Activated T-cell treated with anti-CD3 and anti-CD28 coated beads, Interleukin-2, amount 50 U/mL, for 48 hours (primary cell): ENCODE measurements at regions not wholly inside any gene's neighbourhood (a gene's known extent, or its start where the extent isn't known, plus 50 kb on each side); places are given as distances from the start of the nearest gene placed in this dataset.
A peak's percentile ranks its signal among the peaks of the same experiment; 100 is the strongest.

Experiments
- DNase-seq, 2 experiments: peaks; one replicate each; pipeline ENCODE4 v3.0.0-alpha.2; 2020

DNA sequence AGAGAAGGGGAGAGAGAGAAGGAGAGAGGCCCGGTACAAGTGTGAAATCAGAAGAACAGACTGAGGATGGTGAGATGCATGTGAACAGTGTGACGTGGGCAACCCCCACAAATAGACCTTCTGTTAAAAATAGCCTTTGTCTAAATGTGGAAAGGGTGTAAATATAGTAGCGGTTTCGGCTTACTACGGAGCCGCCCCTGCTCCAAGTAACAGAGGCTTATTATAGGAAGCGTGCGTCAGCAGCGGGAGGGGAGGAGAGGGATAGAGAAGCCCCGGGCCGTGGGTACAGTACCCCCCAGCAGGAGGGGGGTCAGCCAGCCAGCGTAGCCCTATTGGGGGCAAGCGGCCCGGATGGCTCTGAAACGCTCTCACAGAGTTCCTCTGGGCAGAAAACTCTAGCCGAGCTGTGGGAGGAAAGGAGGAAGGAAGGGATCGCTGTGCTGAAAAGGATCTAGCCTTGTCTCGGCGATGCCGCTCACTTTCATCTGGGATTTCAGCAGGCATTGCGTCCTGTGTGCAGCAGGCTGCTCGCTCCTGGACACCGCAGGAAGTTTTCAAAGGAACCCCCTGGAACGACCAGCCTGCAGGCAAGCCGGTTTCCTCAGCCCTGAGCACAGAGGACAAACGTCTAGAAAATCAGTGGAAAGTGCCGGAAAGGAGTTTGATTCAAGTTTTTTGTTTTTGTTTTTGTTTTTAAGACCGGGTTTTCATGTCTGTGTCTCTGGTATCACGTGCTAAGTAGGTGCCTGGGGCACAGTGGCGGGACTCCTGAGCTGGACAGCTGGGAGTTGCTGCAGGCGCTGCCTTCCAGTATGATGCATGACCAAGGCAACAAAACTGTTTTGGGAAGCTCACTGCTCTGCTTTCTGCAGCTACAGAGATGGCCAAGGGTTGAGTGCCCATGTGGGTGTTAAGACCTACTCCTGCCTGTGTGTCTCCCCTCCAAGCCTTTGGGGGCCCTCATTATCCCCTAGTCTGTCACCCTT is 146.6 kb downstream of the SEC61B start:
- peak in 1 of 2 experiments; percentile 29 for DNase-seq

- DNase-seq: no peak
Measured at GRCh38 chr9:99369327-99369722, 147.2 kb downstream of the SEC61B start.

GRCh38 chr9:99370376-99370775 is 148.3 kb downstream of the SEC61B start:
- DNase-seq: no peak

GRCh38 chr9:99371376-99371775 is 149.3 kb downstream of the SEC61B start:
- no peak for DNase-seq

DNA sequence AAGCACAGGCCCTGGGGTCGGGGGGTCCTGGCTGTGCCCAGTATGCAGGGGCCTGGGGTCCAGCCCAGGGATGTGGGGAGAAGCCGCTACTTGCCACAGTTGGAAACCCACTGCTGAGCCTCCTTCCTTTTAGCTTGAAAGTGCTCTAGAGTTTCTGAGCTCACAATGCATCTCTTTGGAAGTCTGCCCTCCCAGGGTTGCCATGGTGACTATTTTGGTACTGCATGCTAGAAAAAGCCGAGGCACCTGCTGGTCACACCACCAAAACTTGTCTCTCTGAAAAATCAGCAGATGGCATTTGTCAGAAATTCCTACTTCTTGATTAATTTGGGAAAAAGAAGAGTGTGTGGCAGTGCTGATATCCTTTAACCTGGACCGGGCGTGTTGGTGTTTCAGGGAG is 151.8 kb downstream of the SEC61B start:
- no peak for DNase-seq

DNA sequence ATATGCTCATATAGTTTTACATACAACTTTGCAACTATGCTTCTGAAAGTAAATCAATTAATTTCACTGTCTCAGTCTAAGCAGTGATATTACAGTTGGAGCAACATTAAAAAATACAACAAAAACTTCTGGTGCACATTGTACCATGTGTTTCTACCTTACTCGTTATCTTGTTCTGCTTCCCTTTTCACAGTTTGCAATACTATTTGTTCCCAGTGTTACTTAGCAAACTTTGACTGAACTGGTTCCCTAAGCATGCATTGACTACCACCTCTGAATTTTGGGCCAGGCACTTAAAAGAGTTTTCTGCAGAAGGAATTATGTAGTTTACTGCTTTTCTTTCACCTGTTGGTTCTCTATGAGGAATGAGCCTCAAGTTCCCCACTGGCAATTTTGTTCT is 152.7 kb downstream of the SEC61B start:
- DNase-seq: no peak

DNA sequence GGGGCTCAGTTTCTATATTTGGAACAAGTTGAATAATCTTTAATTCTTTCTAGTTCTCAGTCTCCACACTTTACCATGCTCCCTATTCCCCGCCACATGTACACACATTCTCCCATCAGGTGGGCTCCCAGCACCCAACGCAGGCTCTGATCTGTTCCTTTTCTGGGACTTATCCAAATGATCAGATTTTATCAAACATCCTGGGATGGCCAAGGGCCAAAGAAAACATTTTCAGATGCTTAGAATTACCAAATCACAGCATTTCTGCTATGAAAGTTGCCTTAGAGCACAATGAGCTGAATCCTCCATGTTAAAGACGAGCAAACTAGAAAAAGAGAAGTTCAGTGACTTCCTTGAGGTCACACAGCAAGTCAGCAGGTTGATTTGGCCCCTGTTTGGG is 153.4 kb downstream of the SEC61B start:
- DNase-seq: no peak

DNA sequence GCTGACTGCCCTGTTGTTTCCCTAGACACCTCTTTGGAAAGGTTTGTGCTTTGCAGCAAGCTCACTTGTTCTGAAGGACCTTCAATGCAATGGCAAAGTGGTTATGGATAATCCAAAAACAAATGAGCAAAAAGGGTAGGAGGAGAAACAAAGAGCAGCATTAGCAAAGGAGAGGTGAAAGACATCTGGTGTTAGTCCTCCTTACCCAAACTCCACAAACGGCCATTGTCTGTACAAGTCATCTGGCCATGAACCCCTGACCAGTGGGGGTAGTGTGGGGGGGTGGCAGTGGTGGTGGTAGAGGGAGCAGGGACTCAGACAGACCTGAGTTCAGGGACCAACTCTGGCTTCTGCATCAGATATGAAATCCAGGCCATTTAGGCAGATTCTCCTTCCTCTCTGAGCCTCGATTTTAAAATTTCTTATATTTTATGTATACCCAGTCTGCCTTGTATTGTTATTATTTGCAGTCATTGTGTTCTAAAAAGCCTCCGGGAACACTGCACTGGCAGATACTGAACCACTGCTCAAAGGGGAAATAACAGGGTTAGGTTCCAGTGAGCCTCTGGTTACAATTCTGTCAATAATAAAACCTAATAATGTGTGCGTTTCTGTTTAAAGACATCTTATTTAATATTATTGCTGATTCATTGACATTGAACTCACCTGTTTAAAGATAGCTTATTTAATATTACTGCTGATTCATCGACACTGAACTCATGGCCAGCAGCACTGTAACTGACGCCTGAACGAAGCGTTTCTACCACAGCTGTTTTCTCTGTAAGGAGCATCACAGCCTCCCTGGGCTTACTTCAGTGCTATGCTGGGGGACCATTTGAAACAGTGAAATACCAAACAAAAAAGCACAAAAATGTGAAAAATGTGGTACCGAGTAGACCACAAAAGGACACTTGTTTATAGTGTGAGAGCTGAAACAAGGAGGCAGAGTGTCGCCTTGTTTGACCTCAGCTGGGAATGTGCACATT is 156.0 kb downstream of the SEC61B start:
- no peak for DNase-seq

DNA sequence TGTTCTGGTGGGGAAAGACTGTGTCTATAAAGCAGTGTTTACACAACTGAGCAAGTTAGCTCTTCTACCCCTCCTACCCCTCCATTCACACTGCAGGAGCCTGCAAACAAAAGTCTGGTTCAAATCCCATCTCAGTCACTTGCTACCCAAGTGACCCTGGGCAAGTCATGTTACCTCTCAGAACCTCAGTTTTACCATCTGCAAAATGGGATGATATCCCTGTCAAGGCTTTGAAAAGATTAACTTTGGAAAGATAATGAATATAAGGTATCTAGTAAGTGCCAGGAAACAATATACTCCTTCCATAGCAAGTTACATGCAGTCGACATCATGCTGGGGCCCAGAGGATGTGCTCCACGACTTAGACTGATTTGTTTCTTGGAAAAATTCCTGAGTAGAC is 161.5 kb downstream of the SEC61B start:
- no peak for DNase-seq

GRCh38 chr9:99385215-99385614 is 163.1 kb downstream of the SEC61B start:
- DNase-seq: no peak

GRCh38 chr9:99385814-99386279 is 163.8 kb downstream of the SEC61B start:
- DNase-seq: no peak

DNA sequence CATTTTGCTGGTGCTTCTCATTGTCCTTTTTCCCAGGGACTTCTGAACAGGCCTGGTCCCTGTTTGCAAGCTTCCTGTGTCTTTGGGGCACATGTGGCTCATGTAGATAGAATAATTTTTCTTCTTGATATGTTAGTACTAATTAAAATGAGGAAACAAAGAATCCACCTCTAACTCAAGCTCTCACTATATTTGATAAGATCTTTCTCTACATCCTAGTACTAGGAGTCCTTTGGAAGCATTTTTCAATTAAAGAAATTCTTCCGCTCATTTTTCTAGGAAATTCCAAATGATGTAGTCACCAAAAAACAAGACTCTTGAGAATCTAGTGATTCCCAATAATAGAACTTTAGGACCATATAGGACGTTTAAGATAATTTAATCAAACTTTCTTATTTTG is 165.3 kb downstream of the SEC61B start:
- no peak for DNase-seq

GRCh38 chr9:99389087-99390033 is 167.3 kb downstream of the SEC61B start:
- DNase-seq: no peak

DNA sequence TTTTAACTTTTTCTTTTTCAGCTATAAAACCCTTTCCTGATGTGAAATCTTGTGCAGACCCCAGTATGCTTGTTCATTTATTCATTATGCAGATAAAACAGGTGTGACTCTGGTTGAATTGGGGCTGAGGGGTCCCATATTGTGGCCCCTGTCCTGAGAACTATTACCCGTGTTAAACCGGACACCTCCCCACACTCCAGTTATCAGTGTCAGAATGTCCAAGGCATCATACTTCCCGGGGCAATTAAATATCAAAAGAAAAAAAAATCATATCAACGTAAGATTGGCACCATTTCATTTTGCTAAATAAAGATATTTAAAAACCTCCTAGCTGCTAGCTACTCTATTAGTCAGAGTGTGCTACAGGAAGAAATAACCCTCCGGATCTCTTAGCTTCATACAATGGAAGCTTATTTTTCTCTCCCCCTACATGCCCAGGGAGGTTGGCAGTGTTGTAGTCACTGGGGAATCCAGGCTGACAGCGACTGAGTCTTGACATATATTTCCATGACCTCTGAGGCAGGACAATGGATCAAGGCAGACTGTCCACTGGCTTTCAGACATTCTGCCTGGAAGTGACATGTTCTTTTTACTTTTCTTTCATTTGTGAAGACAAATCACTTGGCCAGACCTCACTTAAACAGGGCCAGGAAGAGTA is 170.0 kb downstream of the SEC61B start:
- DNase-seq: no peak

DNA sequence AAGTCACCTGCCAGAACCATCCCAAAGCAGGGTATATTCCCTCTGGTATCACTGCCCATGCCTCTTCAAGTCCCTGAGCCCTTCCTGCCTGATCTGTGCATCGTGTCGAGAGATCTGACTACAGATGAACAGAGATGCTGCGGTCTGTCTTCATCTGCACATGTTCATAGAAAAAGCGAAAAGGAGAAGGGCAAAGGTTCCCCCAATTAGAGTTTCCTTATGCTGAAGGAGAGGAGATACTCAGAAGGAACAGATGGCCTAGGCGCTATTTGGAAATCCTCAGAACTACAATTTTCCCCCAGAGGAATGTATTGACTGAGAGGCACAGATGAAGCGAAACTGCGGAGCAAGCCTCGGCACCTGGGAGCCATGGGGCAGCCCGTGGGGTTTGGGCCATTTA is 170.9 kb downstream of the SEC61B start:
- no peak for DNase-seq

GRCh38 chr9:99393993-99394392 is 171.9 kb downstream of the SEC61B start:
- DNase-seq: no peak

DNA sequence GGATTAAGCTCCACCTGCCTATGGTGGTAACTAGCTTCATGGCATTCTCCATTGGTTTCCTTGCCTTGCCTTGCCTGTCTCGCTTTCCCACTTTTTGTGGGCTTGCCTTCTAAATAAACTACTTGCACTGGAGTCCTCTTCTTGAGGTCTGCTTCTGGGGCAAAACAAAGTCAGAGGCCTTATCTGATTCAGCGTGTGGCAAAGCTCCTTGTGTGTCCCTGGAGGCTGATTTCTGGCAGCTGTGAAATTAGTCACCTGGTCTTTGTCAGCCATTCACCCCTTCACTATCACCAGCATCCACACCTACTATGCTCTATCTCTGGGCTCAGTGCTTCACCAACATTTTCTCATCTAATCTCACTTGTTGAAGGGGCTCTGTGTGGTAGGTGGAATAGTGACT is 176.2 kb downstream of the SEC61B start:
- no peak for DNase-seq

DNA sequence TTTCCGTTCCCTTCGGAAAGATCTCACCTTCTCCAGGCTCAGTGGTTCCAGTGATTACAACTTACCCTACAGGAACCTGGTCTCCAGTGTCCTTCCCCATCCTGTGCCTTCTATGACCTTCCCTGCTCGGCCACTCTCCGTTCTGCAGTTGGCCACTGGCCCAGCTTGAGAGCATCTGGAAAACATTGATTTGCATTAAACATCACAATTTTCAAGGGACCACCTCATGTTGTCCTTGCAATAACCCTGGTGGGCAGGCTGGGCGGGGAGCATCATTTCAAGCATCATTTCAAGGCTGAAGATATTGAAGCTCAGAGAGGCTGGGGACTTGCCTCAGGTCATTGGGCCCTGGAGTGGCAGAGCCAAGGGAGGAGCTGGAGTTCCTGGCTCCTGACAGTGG is 177.4 kb downstream of the SEC61B start:
- no peak for DNase-seq

DNA sequence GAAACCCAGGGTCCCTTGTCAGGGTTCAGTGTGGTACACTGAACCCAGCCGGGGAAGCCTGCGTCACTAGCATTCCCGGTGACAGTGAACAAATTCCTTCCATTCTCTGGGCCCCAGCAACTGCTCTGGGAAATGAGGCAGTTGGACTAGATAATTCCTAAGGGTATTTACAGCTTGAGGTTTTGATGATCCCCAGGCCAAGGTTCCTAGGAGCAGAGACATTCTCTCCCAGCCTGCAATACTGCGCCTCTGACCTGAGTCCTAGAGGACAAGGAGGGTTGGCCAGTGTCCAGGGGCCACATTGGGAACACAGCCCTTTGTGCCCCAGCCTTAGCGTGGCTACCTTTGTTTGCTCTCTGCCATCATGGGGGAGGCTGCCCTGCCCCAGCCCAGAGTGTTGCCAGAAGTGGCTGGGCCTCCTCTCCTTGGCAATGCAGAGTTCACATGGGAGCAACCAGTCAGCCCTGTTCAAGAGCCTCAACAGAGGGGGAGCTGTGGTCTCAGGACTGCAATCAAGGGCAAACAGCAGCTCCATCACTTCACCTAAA is 178.2 kb downstream of the SEC61B start:
- DNase-seq: no peak

- no peak for DNase-seq
Measured at GRCh38 chr9:99401680-99402504, 179.8 kb downstream of the SEC61B start.
